IMR-90 (cell line): ENCODE measurements at regions not wholly inside any gene's neighbourhood (a gene's known extent, or its start where the extent isn't known, plus 50 kb on each side); places are given as distances from the start of the nearest gene placed in this dataset.

Experiments
- ATAC-seq: fragments of 200-7000 bp; cut with Tn5 transposase; 2 replicates; pipeline ENCODE4 v1.9.1; 2020; ENCODE audit warnings: low read depth, mild to moderate bottlenecking, moderate library complexity
- BruUV-seq: library from RNA; stranded (reverse); fragments of 400-500 nt; replicated peaks from 2 replicates; lab custom pipeline; 2021; lab: Mats Ljungman, UMichigan
- CTCF ChIA-PET: fragments of 300-600 bp; formaldehyde crosslinking; extraction: SDS; loops from one replicate; lab custom pipeline; 2021; ENCODE audit warnings: antibody characterized with exemption; lab: Yijun Ruan, JAX
- POLR2A ChIA-PET: fragments of 300-600 bp; sonication (Branson Sonifier 250); formaldehyde crosslinking; loops from one replicate; lab custom pipeline; 2022; ENCODE audit warnings: antibody characterized with exemption; ENCODE audit not compliant: unreplicated experiment; lab: Charles Lee
- DNase-seq: peaks from one replicate; pipeline ENCODE4 v3.0.0; 2013
- H2AFZ ChIP-seq: replicated peaks from 2 replicates; pipeline ENCODE3; 2013; ENCODE audit warnings: low read length, mild to moderate bottlenecking; ENCODE audit not compliant: poor library complexity
- H2AK5ac ChIP-seq: 2 replicates; pipeline ENCODE4 v1.6.1; 2013; ENCODE audit warnings: low read depth, low read length, inconsistent platforms
- H2AK9ac ChIP-seq: replicated peaks from 2 replicates; pipeline ENCODE3; 2013; ENCODE audit warnings: mild to moderate bottlenecking, low read depth, low read length, moderate library complexity; ENCODE audit not compliant: poor library complexity
- H2BK120ac ChIP-seq: 2 replicates; pipeline ENCODE4 v1.6.1; 2013; ENCODE audit warnings: low read depth, low read length, inconsistent platforms
- H2BK15ac ChIP-seq: 3 replicates; pipeline ENCODE4 v1.6.1; 2013; ENCODE audit warnings: low read depth, low read length, inconsistent platforms
- H2BK20ac ChIP-seq: 2 replicates; pipeline ENCODE4 v1.6.1; 2013; ENCODE audit warnings: low read depth, mild to moderate bottlenecking, inconsistent platforms, low read length, moderate library complexity
- H2BK5ac ChIP-seq: 2 replicates; pipeline ENCODE4 v1.6.1; 2013; ENCODE audit warnings: mild to moderate bottlenecking, low read depth, low read length, inconsistent platforms; ENCODE audit not compliant: poor library complexity, severe bottlenecking
- H3K14ac ChIP-seq: replicated peaks from 2 replicates; pipeline ENCODE4 v1.6.1; 2013; ENCODE audit warnings: low read depth, low read length, inconsistent platforms
- H3K18ac ChIP-seq: 2 replicates; pipeline ENCODE4 v1.6.1; 2013; ENCODE audit warnings: low read depth, low read length, control low read depth
- H3K23ac ChIP-seq: 2 replicates; pipeline ENCODE4 v1.6.1; 2013; ENCODE audit warnings: low read depth, low read length, inconsistent platforms
- H3K27ac ChIP-seq: 2 replicates; pipeline ENCODE4 v1.5.1; 2013; ENCODE audit warnings: mild to moderate bottlenecking, control low read depth, low read length; ENCODE audit not compliant: insufficient read depth
- H3K27me3 ChIP-seq: 2 replicates; pipeline ENCODE4 v1.6.1; 2013; ENCODE audit warnings: low read length; ENCODE audit not compliant: control insufficient read depth, insufficient read depth
- H3K36me3 ChIP-seq: 2 replicates; pipeline ENCODE4 v1.6.1; 2013; ENCODE audit warnings: low read length, mixed read lengths; ENCODE audit not compliant: control insufficient read depth, insufficient read depth
- H3K4ac ChIP-seq: 2 replicates; pipeline ENCODE4 v1.6.1; 2013; ENCODE audit warnings: low read depth, low read length, inconsistent platforms
- H3K4me1 ChIP-seq: 2 replicates; pipeline ENCODE4 v1.6.1; 2013; ENCODE audit warnings: low read length, mixed read lengths; ENCODE audit not compliant: control insufficient read depth, insufficient read depth
- H3K4me2 ChIP-seq: 2 replicates; pipeline ENCODE4 v1.6.1; 2013; ENCODE audit warnings: low read depth, mild to moderate bottlenecking, control low read depth, low read length, moderate library complexity
- H3K4me3 ChIP-seq: 2 replicates; pipeline ENCODE4 v1.5.1; 2013; ENCODE audit warnings: low read depth, mild to moderate bottlenecking, control low read depth, low read length, moderate library complexity; ENCODE audit not compliant: insufficient read depth
- H3K56ac ChIP-seq: 2 replicates; pipeline ENCODE4 v1.6.1; 2013; ENCODE audit warnings: low read length, inconsistent platforms; ENCODE audit not compliant: insufficient read depth; ENCODE audit errors: extremely low read depth
- H3K79me1 ChIP-seq, 2 experiments: 2 replicates each; pipeline ENCODE4 v1.6.1; 2013; ENCODE audit warnings: low read length in 2 of 2, inconsistent platforms in 1 of 2, low read depth in 1 of 2
- H3K9ac ChIP-seq: 2 replicates; pipeline ENCODE4 v1.6.1; 2013; ENCODE audit warnings: low read depth, low read length, control low read depth
- H3K9me1 ChIP-seq: 2 replicates; pipeline ENCODE4 v1.6.1; 2013; ENCODE audit warnings: low read length, inconsistent platforms; ENCODE audit not compliant: insufficient read depth
- H3K9me3 ChIP-seq: 2 replicates; pipeline ENCODE4 v1.6.1; 2013; ENCODE audit warnings: low read length; ENCODE audit not compliant: control insufficient read depth, insufficient read depth
- H4K20me1 ChIP-seq: 2 replicates; pipeline ENCODE4 v1.6.1; 2013; ENCODE audit warnings: low read length, inconsistent platforms; ENCODE audit not compliant: insufficient read depth
- H4K5ac ChIP-seq: 2 replicates; pipeline ENCODE4 v1.6.1; 2013; ENCODE audit warnings: mild to moderate bottlenecking, low read depth, low read length, control low read depth
- H4K8ac ChIP-seq, 2 experiments: 2 replicates each; pipeline ENCODE4 v1.6.1; 2013; ENCODE audit warnings: low read depth in 2 of 2, low read length in 2 of 2, control low read depth in 1 of 2, inconsistent platforms in 1 of 2
- H4K91ac ChIP-seq: 2 replicates; pipeline ENCODE4 v1.6.1; 2013; ENCODE audit warnings: low read depth, low read length, inconsistent platforms; ENCODE audit not compliant: insufficient read depth
- CHD1 ChIP-seq: IDR thresholded peaks from 2 replicates; pipeline ENCODE4 v1.6.1; 2012; ENCODE audit warnings: low read depth, low read length, improper control_type of control experiment
- RCOR1 ChIP-seq: IDR thresholded peaks from 2 replicates; pipeline ENCODE4 v1.6.1; 2012; ENCODE audit warnings: mild to moderate bottlenecking, low read length, improper control_type of control experiment; ENCODE audit not compliant: insufficient replicate concordance
- RFX5 ChIP-seq: IDR thresholded peaks from 2 replicates; pipeline ENCODE4 v1.8.0; 2012; ENCODE audit warnings: low read depth, mild to moderate bottlenecking, low read length, moderate library complexity
- WGBS, 2 experiments: methylation state at CpG; one replicate each; pipeline versions ENCODE4 v1.1.5 to v1.1.7; 2013; ENCODE audit warnings: missing lambda C conversion rate in 2 of 2; ENCODE audit not compliant: insufficient read length in 1 of 2; ENCODE audit errors: extremely low coverage in 2 of 2; 5-methylcytosine and 5-hydroxymethylcytosine counted together
- dilution Hi-C: fragments of 300-500 bp; cut with HindIII; formaldehyde crosslinking; loops from one replicate; pipeline ENCODE4 v1.14.3; 2018; ENCODE audit warnings: low sequenced_read_pairs; ENCODE audit not compliant: unreplicated experiment
- in situ Hi-C: fragments of 300-500 bp; cut with MboI; formaldehyde crosslinking; loops from 3 replicates; pipeline ENCODE4 v1.14.3; 2019; ENCODE audit warnings: low sequenced_read_pairs, inconsistent platforms, mixed read lengths
- intact Hi-C: fragments of 100-400 bp; cut with micrococcal nuclease; formaldehyde crosslinking; loops from 2 replicates; pipeline ENCODE4 v1.10.0; 2022

DNA sequence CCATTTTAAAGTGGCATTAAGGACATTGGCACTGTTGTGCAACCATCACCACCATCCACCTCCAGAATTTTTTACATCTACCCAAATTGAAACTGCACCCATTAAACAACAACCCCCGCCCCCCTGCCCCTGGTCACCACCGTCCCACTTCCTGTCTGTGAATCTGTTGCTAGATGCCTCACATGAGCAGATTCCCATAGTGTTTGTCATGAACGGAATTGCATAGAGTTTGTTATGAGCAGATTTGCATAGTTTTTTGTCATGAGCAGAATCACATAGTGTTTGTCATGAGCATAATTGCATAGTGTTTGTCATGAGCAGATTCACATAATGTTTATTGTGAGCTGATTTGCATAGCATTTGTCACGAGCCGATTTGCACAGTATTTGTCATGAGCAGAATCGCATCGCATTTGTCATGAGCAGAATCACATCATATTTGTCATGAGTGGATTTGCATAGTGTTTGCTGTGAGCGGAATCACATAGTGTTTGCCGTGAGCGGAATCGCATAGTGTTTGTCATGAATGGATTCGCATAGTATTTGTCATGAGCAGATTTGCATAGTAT is 54.0 kb upstream of the GTF3A start:
- intact Hi-C loops = loop anchor here (10.0 kb wide), 2 partner anchors 254 to 584 kb away; partner anchors contain the start of genes LNX2 and POLR1D
- no peak overlapping the region for H2BK120ac ChIP-seq
- no peak overlapping the region for H3K27ac ChIP-seq
- no peak for TF ChIP-seq RCOR1
- no peak for TF ChIP-seq RFX5
- TF ChIP-seq CHD1 = no peak
- no peak overlapping the region for H4K8ac ChIP-seq
- H3K18ac ChIP-seq = no peak overlapping the region
- no peaks in the 10 kb centered on the region for H3K36me3 ChIP-seq
- no peak overlapping the region for H2BK5ac ChIP-seq
- no peaks in the 10 kb centered on the region for H3K79me1 ChIP-seq
- dilution Hi-C loops = no loop called here
- no peak overlapping the region for H3K4ac ChIP-seq
- H2BK15ac ChIP-seq = no peak overlapping the region
- H3K4me1 ChIP-seq = no peaks in the 10 kb centered on the region
- no peak overlapping the region for H2AFZ ChIP-seq
- no peak overlapping the region for H3K23ac ChIP-seq
- H3K4me3 ChIP-seq = no peak overlapping the region
- H4K20me1 ChIP-seq = no peaks in the 10 kb centered on the region
- no peak overlapping the region for H2AK9ac ChIP-seq
- no peak overlapping the region for H2BK20ac ChIP-seq
- no TSS peak for BruUV-seq
- peaks cover 3% of the 10 kb centered on the region; the same call in 1 of the 2 replicates for H3K9me3 ChIP-seq
- ATAC-seq (no peak), DNase-seq (no peak)
- no peak overlapping the region for H3K4me2 ChIP-seq
- in situ Hi-C loops = loop anchor here (10.0 kb wide), 1 partner anchor 154 kb away; no protein-coding TSS in a partner anchor
- H3K14ac ChIP-seq = no peak overlapping the region
- WGBS, 2 experiments = 88% methylated on average over 9 of the region's 12 CpGs; no CpG with 5 or more reads in 1 of the 2 experiments
- H3K56ac ChIP-seq = no peak overlapping the region
- ChIA-PET CTCF (no interaction called here), POLR2A (no interaction called here)
- H4K91ac ChIP-seq = no peak overlapping the region
- no peaks in the 10 kb centered on the region for H3K9me1 ChIP-seq
- peaks cover 40% of the 10 kb centered on the region for H3K27me3 ChIP-seq
- H4K5ac ChIP-seq = no peak overlapping the region
- no peak overlapping the region for H2AK5ac ChIP-seq
- no peak overlapping the region for H3K9ac ChIP-seq
